Neural cell (in vitro differentiated cells): ENCODE measurements at regions not wholly inside any gene's neighbourhood (a gene's known extent, or its start where the extent isn't known, plus 50 kb on each side); places are given as distances from the start of the nearest gene placed in this dataset.

ENCODE experiments used
- H2AFZ ChIP-seq: fragments of 200-600, 300-800 bp; sonication (generic), shearing (Covaris generic); 2 replicates; pipeline ENCODE4 v1.6.0; 2014; ENCODE audit warnings: low read depth, mild to moderate bottlenecking, antibody characterized with exemption, low read length, moderate library complexity
- H3F3A ChIP-seq: fragments of 200-600 bp; shearing (Covaris generic); 2 replicates; pipeline ENCODE4 v1.6.1; 2016; ENCODE audit warnings: mild to moderate bottlenecking, moderate library complexity, mixed read lengths, antibody characterized with exemption, low read length; ENCODE audit not compliant: insufficient read depth, poor library complexity, severe bottlenecking
- H3K27ac ChIP-seq: fragments of 200-600, 300-800 bp; sonication (generic), shearing (Covaris generic); 2 replicates; pipeline ENCODE4 v1.5.1; 2014; ENCODE audit warnings: mild to moderate bottlenecking, low read length, moderate library complexity
- H3K27me3 ChIP-seq: fragments of 300-800, 200-600 bp; sonication (generic), shearing (Covaris generic); 2 replicates; pipeline ENCODE4 v1.6.0; 2014; ENCODE audit warnings: mild to moderate bottlenecking, low read depth, low read length, moderate library complexity; ENCODE audit not compliant: insufficient read depth
- H3K36me3 ChIP-seq: fragments of 300-800, 200-600 bp; sonication (generic), shearing (Covaris generic); 2 replicates; pipeline ENCODE4 v1.5.1; 2014; ENCODE audit warnings: mild to moderate bottlenecking, antibody characterized with exemption, low read length, moderate library complexity; ENCODE audit not compliant: insufficient read depth
- H3K4me2 ChIP-seq: fragments of 300-800, 200-600 bp; sonication (generic), shearing (Covaris generic); 2 replicates; pipeline ENCODE4 v1.6.0; 2014; ENCODE audit warnings: mild to moderate bottlenecking, low read length
- H3K4me3 ChIP-seq: fragments of 300-800, 200-600 bp; sonication (generic), shearing (Covaris generic); 2 replicates; pipeline ENCODE4 v1.5.1; 2014; ENCODE audit warnings: mild to moderate bottlenecking, low read length, moderate library complexity
- H3K79me2 ChIP-seq: fragments of 200-600 bp; shearing (Covaris generic); replicated peaks from 2 replicates; pipeline ENCODE4 v1.6.0; 2014; ENCODE audit warnings: mild to moderate bottlenecking, low read length, moderate library complexity; ENCODE audit not compliant: insufficient read depth
- H3K9ac ChIP-seq: fragments of 300-800, 200-600 bp; sonication (generic), shearing (Covaris generic); 2 replicates; pipeline ENCODE4 v1.6.1; 2016; ENCODE audit warnings: mild to moderate bottlenecking, low read length, mixed read lengths
- H3K9me2 ChIP-seq: fragments of 200-600 bp; shearing (Covaris generic); 2 replicates; pipeline ENCODE4 v1.6.1; 2016; ENCODE audit warnings: mild to moderate bottlenecking, low read length, mixed read lengths; ENCODE audit not compliant: insufficient read depth
- H3K9me3 ChIP-seq: fragments of 200-600, 300-800 bp; sonication (generic), shearing (Covaris generic); 2 replicates; pipeline ENCODE4 v1.6.1; 2016; ENCODE audit warnings: mild to moderate bottlenecking, mixed run types, low read length, moderate library complexity, mixed read lengths
- H4K20me1 ChIP-seq: fragments of 200-600 bp; shearing (Covaris generic); 2 replicates; pipeline ENCODE4 v1.6.1; 2016; ENCODE audit warnings: mild to moderate bottlenecking, mixed run types; ENCODE audit not compliant: insufficient read depth
- CTCF ChIP-seq: fragments of 450-650 bp; IDR thresholded peaks from 2 replicates; pipeline ENCODE4 v1.5.1; 2014; ENCODE audit warnings: antibody characterized with exemption, mild to moderate bottlenecking, moderate library complexity; ENCODE audit not compliant: poor library complexity, severe bottlenecking
- EZH2 ChIP-seq: fragments of 200-600, 300-800 bp; shearing (Covaris generic), sonication (generic); IDR thresholded peaks from 2 replicates; pipeline ENCODE4 v1.6.1; 2014; ENCODE audit warnings: antibody characterized with exemption, low read length, borderline replicate concordance, mild to moderate bottlenecking; ENCODE audit not compliant: insufficient read depth, poor library complexity, severe bottlenecking
- MXI1 ChIP-seq: fragments of 450-650 bp; conservative IDR thresholded peaks from 2 replicates; pipeline ENCODE4 v1.6.1; 2014; ENCODE audit warnings: antibody characterized with exemption, mild to moderate bottlenecking; ENCODE audit not compliant: poor library complexity, severe bottlenecking
- POLR2AphosphoS5 ChIP-seq: IDR thresholded peaks from 2 replicates; pipeline ENCODE4 v1.6.1; 2012
- RAD21 ChIP-seq: fragments of 450-650 bp; conservative IDR thresholded peaks from 2 replicates; pipeline ENCODE4 v1.6.1; 2014; ENCODE audit warnings: antibody characterized with exemption, mild to moderate bottlenecking, moderate library complexity
- REST ChIP-seq: IDR thresholded peaks from 2 replicates; pipeline ENCODE4 v1.6.1; 2012; ENCODE audit warnings: borderline replicate concordance
- SMC3 ChIP-seq: fragments of 450-650 bp; conservative IDR thresholded peaks from 2 replicates; pipeline ENCODE4 v1.6.1; 2014; ENCODE audit warnings: antibody characterized with exemption, mild to moderate bottlenecking, moderate library complexity; ENCODE audit not compliant: poor library complexity
- TAF1 ChIP-seq: IDR thresholded peaks from 2 replicates; pipeline ENCODE4 v1.6.1; 2012; ENCODE audit warnings: low read depth

GRCh38 chr11:22084056-22084455, 108.8 kb upstream of the ANO5 start:
- no peaks in the 10 kb centered on the region for H3K36me3 ChIP-seq
- no peak overlapping the region for H3K4me2 ChIP-seq
- H3K9me2 ChIP-seq = no peaks in the 10 kb centered on the region
- H4K20me1 ChIP-seq = no peaks in the 10 kb centered on the region
- H3F3A ChIP-seq = no peaks in the 10 kb centered on the region
- no peaks in the 10 kb centered on the region for H3K79me2 ChIP-seq
- no peak overlapping the region for H2AFZ ChIP-seq
- no peaks in the 10 kb centered on the region for H3K9me3 ChIP-seq
- no peak overlapping the region for H3K27ac ChIP-seq
- no peak overlapping the region for H3K9ac ChIP-seq
- H3K4me3 ChIP-seq = no peak overlapping the region
- H3K27me3 ChIP-seq = no peaks in the 10 kb centered on the region
- TF ChIP-seq MXI1 = no peak
- no peak for TF ChIP-seq REST
- no peak for TF ChIP-seq POLR2AphosphoS5
- no peak for TF ChIP-seq CTCF
- no peak for TF ChIP-seq RAD21
- TF ChIP-seq TAF1 = no peak
- no peak for TF ChIP-seq EZH2

- no peak overlapping the region for H3K9ac ChIP-seq
- H3K36me3 ChIP-seq = no peaks in the 10 kb centered on the region
- no peak overlapping the region for H3K4me3 ChIP-seq
- H2AFZ ChIP-seq = no peak overlapping the region
- no peaks in the 10 kb centered on the region for H3K27me3 ChIP-seq
- H3F3A ChIP-seq = no peaks in the 10 kb centered on the region
- no peaks in the 10 kb centered on the region for H3K9me3 ChIP-seq
- H3K27ac ChIP-seq = no peak overlapping the region
- H3K79me2 ChIP-seq = no peaks in the 10 kb centered on the region
- no peaks in the 10 kb centered on the region for H4K20me1 ChIP-seq
- TF ChIP-seq TAF1 (no peak), SMC3 (no peak), REST (no peak), POLR2AphosphoS5 (no peak), MXI1 (no peak)
- no peak overlapping the region for H3K4me2 ChIP-seq
- H3K9me2 ChIP-seq = no peaks in the 10 kb centered on the region
These were observed 108.3 kb upstream of the ANO5 start for GRCh38 chr11:22084564-22084963.
